Activated T-helper 2 cell treated with anti-CD3 and anti-CD28 coated beads, Interferon-gamma antibody, Interleukin-2, Interleukin-4, amounts not matched to agents 10 μg/mL and 5 μg/mL and 100 μg/mL, durations not matched to agents 14 hours and 24 hours and 36 hours (primary cell): ENCODE measurements at regions not wholly inside any gene's neighbourhood (a gene's known extent, or its start where the extent isn't known, plus 50 kb on each side); places are given as distances from the start of the nearest gene placed in this dataset.

ENCODE experiments used
- DNase-seq: peaks from one replicate; pipeline ENCODE4 v3.0.0; 2021; ENCODE audit warnings: low spot score
- H3K27ac Mint-ChIP-seq: one replicate; pipeline ENCODE4 v1.8.0; 2021; ENCODE audit warnings: mixed read lengths
- H3K27me3 Mint-ChIP-seq: one replicate; pipeline ENCODE4 v1.8.0; 2021; ENCODE audit warnings: low read depth, mixed read lengths
- H3K36me3 Mint-ChIP-seq: one replicate; pipeline ENCODE4 v1.8.0; 2021; ENCODE audit warnings: low read depth, mixed read lengths
- H3K4me1 Mint-ChIP-seq: one replicate; pipeline ENCODE4 v1.8.0; 2021; ENCODE audit warnings: low read depth, mixed read lengths
- H3K4me3 Mint-ChIP-seq: one replicate; pipeline ENCODE4 v1.8.0; 2021; ENCODE audit warnings: low read depth, mild to moderate bottlenecking, moderate library complexity, mixed read lengths
- H3K9me3 Mint-ChIP-seq: one replicate; pipeline ENCODE4 v1.8.0; 2021; ENCODE audit warnings: mixed read lengths
- intact Hi-C: fragments of 100-400 bp; cut with micrococcal nuclease; formaldehyde crosslinking; loops from one replicate; pipeline ENCODE4 v1.15.1; 2023

GRCh38 chr22:49721211-49721763 lies 106.4 kb downstream of the BRD1 start:
- peaks cover 9% of the 10 kb centered on the region for H3K27me3 Mint-ChIP-seq
- intact Hi-C loops: no loop called here
- peaks cover 8% of the 10 kb centered on the region for H3K4me1 Mint-ChIP-seq
- H3K9me3 Mint-ChIP-seq: no peaks in the 10 kb centered on the region
- no peak for DNase-seq
- no peaks in the 10 kb centered on the region for H3K36me3 Mint-ChIP-seq
- H3K4me3 Mint-ChIP-seq: no peak overlapping the region
- no peak overlapping the region for H3K27ac Mint-ChIP-seq

- H3K36me3 Mint-ChIP-seq: no peaks in the 10 kb centered on the region
- intact Hi-C loops: no loop called here
- H3K9me3 Mint-ChIP-seq: no peaks in the 10 kb centered on the region
- no peak for DNase-seq
- H3K4me1 Mint-ChIP-seq: peaks cover 8% of the 10 kb centered on the region
- H3K27ac Mint-ChIP-seq: no peak overlapping the region
- no peak overlapping the region for H3K4me3 Mint-ChIP-seq
- peaks cover 6% of the 10 kb centered on the region for H3K27me3 Mint-ChIP-seq
Measured at GRCh38 chr22:49720279-49720959, 107.3 kb downstream of the BRD1 start.

- H3K36me3 Mint-ChIP-seq: no peaks in the 10 kb centered on the region
- peaks cover 6% of the 10 kb centered on the region for H3K27me3 Mint-ChIP-seq
- H3K4me3 Mint-ChIP-seq: no peak overlapping the region
- intact Hi-C loops: no loop called here
- no peak overlapping the region for H3K27ac Mint-ChIP-seq
- peaks cover 8% of the 10 kb centered on the region for H3K4me1 Mint-ChIP-seq
- DNase-seq: no peak
- no peaks in the 10 kb centered on the region for H3K9me3 Mint-ChIP-seq
Measured at GRCh38 chr22:49719046-49719445, 108.6 kb downstream of the BRD1 start.

- intact Hi-C loops: no loop called here
- Mint-ChIP-seq H3K27ac (no peak overlapping the region), H3K4me3 (no peak overlapping the region), H3K36me3 (no peaks in the 10 kb centered on the region), H3K27me3 (peaks cover 2% of the 10 kb centered on the region), H3K9me3 (no peaks in the 10 kb centered on the region), H3K4me1 (peaks cover 2% of the 10 kb centered on the region)
- DNase-seq: no peak
Measured at GRCh38 chr22:49718396-49718795, 109.3 kb downstream of the BRD1 start.

- H3K4me3 Mint-ChIP-seq: no peak overlapping the region
- no peak overlapping the region for H3K27ac Mint-ChIP-seq
- no peaks in the 10 kb centered on the region for H3K27me3 Mint-ChIP-seq
- no peaks in the 10 kb centered on the region for H3K9me3 Mint-ChIP-seq
- intact Hi-C loops: no loop called here
- no peak for DNase-seq
- H3K4me1 Mint-ChIP-seq: no peaks in the 10 kb centered on the region
- no peaks in the 10 kb centered on the region for H3K36me3 Mint-ChIP-seq
Measured at GRCh38 chr22:49717322-49717919, 110.3 kb downstream of the BRD1 start.

- H3K27ac Mint-ChIP-seq: no peak overlapping the region
- DNase-seq: no peak
- no peak overlapping the region for H3K4me3 Mint-ChIP-seq
- H3K27me3 Mint-ChIP-seq: no peaks in the 10 kb centered on the region
- intact Hi-C loops: no loop called here
- H3K4me1 Mint-ChIP-seq: no peaks in the 10 kb centered on the region
- H3K9me3 Mint-ChIP-seq: no peaks in the 10 kb centered on the region
- H3K36me3 Mint-ChIP-seq: no peaks in the 10 kb centered on the region
Measured at GRCh38 chr22:49716441-49716840, 111.2 kb downstream of the BRD1 start.

GRCh38 chr22:49715450-49715849 lies 112.2 kb downstream of the BRD1 start:
- Mint-ChIP-seq H3K4me1 (no peaks in the 10 kb centered on the region), H3K36me3 (no peaks in the 10 kb centered on the region), H3K4me3 (no peak overlapping the region), H3K27me3 (no peaks in the 10 kb centered on the region), H3K27ac (no peak overlapping the region), H3K9me3 (no peaks in the 10 kb centered on the region)
- DNase-seq: no peak
- intact Hi-C loops: no loop called here

- intact Hi-C loops: no loop called here
- Mint-ChIP-seq H3K27me3 (peaks cover 1% of the 10 kb centered on the region), H3K4me1 (no peaks in the 10 kb centered on the region), H3K4me3 (no peak overlapping the region), H3K36me3 (no peaks in the 10 kb centered on the region), H3K27ac (no peak overlapping the region), H3K9me3 (no peaks in the 10 kb centered on the region)
- DNase-seq: no peak
Measured at GRCh38 chr22:49713003-49713402, 114.7 kb downstream of the BRD1 start.

- Mint-ChIP-seq H3K4me3 (no peak overlapping the region), H3K4me1 (no peaks in the 10 kb centered on the region), H3K27ac (no peak overlapping the region), H3K9me3 (no peaks in the 10 kb centered on the region), H3K27me3 (peaks cover 2% of the 10 kb centered on the region), H3K36me3 (no peaks in the 10 kb centered on the region)
- intact Hi-C loops: no loop called here
- DNase-seq: no peak
Measured at GRCh38 chr22:49712195-49712791, 115.4 kb downstream of the BRD1 start.

- no peak for DNase-seq
- H3K27ac Mint-ChIP-seq: no peak overlapping the region
- no peaks in the 10 kb centered on the region for H3K36me3 Mint-ChIP-seq
- no peak overlapping the region for H3K4me3 Mint-ChIP-seq
- intact Hi-C loops: no loop called here
- H3K27me3 Mint-ChIP-seq: peaks cover 6% of the 10 kb centered on the region
- H3K9me3 Mint-ChIP-seq: no peaks in the 10 kb centered on the region
- no peaks in the 10 kb centered on the region for H3K4me1 Mint-ChIP-seq
Measured at GRCh38 chr22:49710746-49711145, 116.9 kb downstream of the BRD1 start.

GRCh38 chr22:49709464-49709863 lies 118.2 kb downstream of the BRD1 start:
- intact Hi-C loops: no loop called here
- H3K36me3 Mint-ChIP-seq: no peaks in the 10 kb centered on the region
- H3K4me3 Mint-ChIP-seq: no peak overlapping the region
- H3K27ac Mint-ChIP-seq: no peak overlapping the region
- H3K27me3 Mint-ChIP-seq: peaks cover 11% of the 10 kb centered on the region
- DNase-seq: no peak
- no peaks in the 10 kb centered on the region for H3K9me3 Mint-ChIP-seq
- H3K4me1 Mint-ChIP-seq: no peaks in the 10 kb centered on the region

- Mint-ChIP-seq H3K27me3 (peaks cover 17% of the 10 kb centered on the region), H3K36me3 (no peaks in the 10 kb centered on the region), H3K4me3 (no peak overlapping the region), H3K27ac (no peak overlapping the region), H3K9me3 (peaks cover 19% of the 10 kb centered on the region), H3K4me1 (no peaks in the 10 kb centered on the region)
- intact Hi-C loops: no loop called here
- DNase-seq: no peak
Measured at GRCh38 chr22:49705972-49706352, 121.7 kb downstream of the BRD1 start.

GRCh38 chr22:49705216-49705971 lies 122.3 kb downstream of the BRD1 start:
- no peaks in the 10 kb centered on the region for H3K36me3 Mint-ChIP-seq
- H3K27me3 Mint-ChIP-seq: peaks cover 17% of the 10 kb centered on the region
- H3K9me3 Mint-ChIP-seq: peaks cover 24% of the 10 kb centered on the region
- no peak for DNase-seq
- H3K27ac Mint-ChIP-seq: no peak overlapping the region
- H3K4me1 Mint-ChIP-seq: no peaks in the 10 kb centered on the region
- intact Hi-C loops: no loop called here
- H3K4me3 Mint-ChIP-seq: no peak overlapping the region
